ENCODE measurements at regions not wholly inside any gene's neighbourhood (a gene's known extent, or its start where the extent isn't known, plus 50 kb on each side); places are given as distances from the start of the nearest gene placed in this dataset.

GRCh38 chr14:22007363-22007762, 333.7 kb upstream of the OR4E1 start:
- TF ChIP-seq CTCF (IDR thresholded peaks at IDR 0.05): no peak
- no peak for TF ChIP-seq POLR2A (IDR thresholded peaks at IDR 0.05)
